Dermis microvascular lymphatic vessel endothelial cell (primary cell): ENCODE measurements at regions not wholly inside any gene's neighbourhood (a gene's known extent, or its start where the extent isn't known, plus 50 kb on each side); places are given as distances from the start of the nearest gene placed in this dataset.

Experiments used
- DNase-seq, 2 donors: peaks; one replicate each; pipeline versions ENCODE4 v3.0.0 to v3.0.0-alpha.2; 2010; ENCODE audit warnings: low read depth in 2 of 2

- DNase-seq, result no peak
Measured at GRCh38 chr14:58782011-58782410, 144.2 kb downstream of the DACT1 start.

GRCh38 chr14:58783792-58784511 lies 146.2 kb downstream of the DACT1 start:
- no peak for DNase-seq

- DNase-seq, result no peak
Measured at GRCh38 chr14:58784931-58785330, 147.2 kb downstream of the DACT1 start.

- DNase-seq, result no peak
Measured at GRCh38 chr14:58785701-58786100, 147.9 kb downstream of the DACT1 start.

GRCh38 chr14:58787592-58787991 lies 149.8 kb downstream of the DACT1 start:
- no peak for DNase-seq

- no peak for DNase-seq
Measured at GRCh38 chr14:58788655-58789503, 151.1 kb downstream of the DACT1 start.

- no peak for DNase-seq
Measured at GRCh38 chr14:58789736-58790135, 152.0 kb downstream of the DACT1 start.

- DNase-seq, result no peak
Measured at GRCh38 chr14:58792416-58792815, 154.7 kb downstream of the DACT1 start.

GRCh38 chr14:58793131-58793740 lies 155.5 kb downstream of the DACT1 start:
- no peak for DNase-seq

- DNase-seq, result no peak
Measured at GRCh38 chr14:58794993-58795762, 157.4 kb downstream of the DACT1 start.

GRCh38 chr14:58796242-58797009 lies 158.7 kb downstream of the DACT1 start:
- no peak for DNase-seq

GRCh38 chr14:58797010-58797429 lies 159.3 kb downstream of the DACT1 start:
- no peak for DNase-seq

GRCh38 chr14:58798173-58798572 lies 160.4 kb downstream of the DACT1 start:
- no peak for DNase-seq

GRCh38 chr14:58801086-58801485 lies 163.3 kb downstream of the DACT1 start:
- no peak for DNase-seq

GRCh38 chr14:58805057-58805456 lies 167.3 kb downstream of the DACT1 start:
- no peak for DNase-seq

GRCh38 chr14:58805605-58806409 lies 168.0 kb downstream of the DACT1 start:
- peak in 1 of 2 donors; percentile 40 for DNase-seq

- DNase-seq, result no peak
Measured at GRCh38 chr14:58807191-58807590, 169.4 kb downstream of the DACT1 start.

- peak in 1 of 2 donors; percentile 45 for DNase-seq
Measured at GRCh38 chr14:58808828-58809227, 171.1 kb downstream of the DACT1 start.

- DNase-seq, result no peak
Measured at GRCh38 chr14:58809520-58809919, 171.8 kb downstream of the DACT1 start.
